Karpas-422 (cell line): ENCODE measurements at regions not wholly inside any gene's neighbourhood (a gene's known extent, or its start where the extent isn't known, plus 50 kb on each side); places are given as distances from the start of the nearest gene placed in this dataset.
A peak's percentile ranks its signal among the peaks of the same experiment; 100 is the strongest.

Experiments
- DNase-seq: peaks from one replicate; pipeline ENCODE4 v3.0.0-alpha.2; 2015
- H2AFZ ChIP-seq: fragments of 200-600 bp; sonication (generic); 2 replicates; pipeline ENCODE4 v1.6.1; 2014; ENCODE audit warnings: antibody characterized with exemption, low read length, mixed read lengths
- H3K27ac ChIP-seq: fragments of 200-600 bp; sonication (generic); 2 replicates; pipeline ENCODE4 v1.5.1; 2014; ENCODE audit warnings: mild to moderate bottlenecking, low read length, moderate library complexity
- H3K27me3 ChIP-seq: fragments of 200-600 bp; sonication (generic); 2 replicates; pipeline ENCODE4 v1.6.1; 2014; ENCODE audit warnings: low read length, mixed read lengths
- H3K36me3 ChIP-seq: fragments of 200-600 bp; sonication (generic); 2 replicates; pipeline ENCODE4 v1.6.1; 2014; ENCODE audit warnings: low read length, mixed read lengths; ENCODE audit not compliant: insufficient read depth
- H3K4me1 ChIP-seq: fragments of 200-600 bp; sonication (generic); 2 replicates; pipeline ENCODE4 v1.6.1; 2014; ENCODE audit warnings: mild to moderate bottlenecking, low read length, mixed read lengths
- H3K4me2 ChIP-seq: fragments of 200-600 bp; sonication (generic); 2 replicates; pipeline ENCODE4 v1.6.1; 2014; ENCODE audit warnings: low read length, low read depth, mild to moderate bottlenecking; ENCODE audit not compliant: poor library complexity, severe bottlenecking
- H3K4me3 ChIP-seq: fragments of 200-600 bp; sonication (generic); 2 replicates; pipeline ENCODE4 v1.5.1; 2014; ENCODE audit warnings: mild to moderate bottlenecking, antibody characterized with exemption, low read length, mixed read lengths
- H3K79me2 ChIP-seq: fragments of 200-600 bp; sonication (generic); 2 replicates; pipeline ENCODE4 v1.6.1; 2014; ENCODE audit warnings: mild to moderate bottlenecking, low read length, mixed read lengths
- H3K9ac ChIP-seq: fragments of 200-600 bp; sonication (generic); 2 replicates; pipeline ENCODE4 v1.6.0; 2014; ENCODE audit warnings: low read length
- H3K9me2 ChIP-seq: fragments of 200-600 bp; sonication (generic), shearing (Covaris generic); replicated peaks from 2 replicates; pipeline ENCODE4 v1.6.0; 2014; ENCODE audit warnings: mild to moderate bottlenecking, low read length, moderate library complexity; ENCODE audit not compliant: insufficient read depth
- H3K9me3 ChIP-seq: fragments of 300-700, 200-600 bp; sonication (generic); 2 replicates; pipeline ENCODE4 v1.6.1; 2014; ENCODE audit warnings: low read length, mixed read lengths
- H4K20me1 ChIP-seq: fragments of 200-600 bp; sonication (generic); 2 replicates; pipeline ENCODE4 v1.6.1; 2014; ENCODE audit warnings: mild to moderate bottlenecking, antibody characterized with exemption, low read length, low read depth; ENCODE audit not compliant: insufficient read depth

DNA sequence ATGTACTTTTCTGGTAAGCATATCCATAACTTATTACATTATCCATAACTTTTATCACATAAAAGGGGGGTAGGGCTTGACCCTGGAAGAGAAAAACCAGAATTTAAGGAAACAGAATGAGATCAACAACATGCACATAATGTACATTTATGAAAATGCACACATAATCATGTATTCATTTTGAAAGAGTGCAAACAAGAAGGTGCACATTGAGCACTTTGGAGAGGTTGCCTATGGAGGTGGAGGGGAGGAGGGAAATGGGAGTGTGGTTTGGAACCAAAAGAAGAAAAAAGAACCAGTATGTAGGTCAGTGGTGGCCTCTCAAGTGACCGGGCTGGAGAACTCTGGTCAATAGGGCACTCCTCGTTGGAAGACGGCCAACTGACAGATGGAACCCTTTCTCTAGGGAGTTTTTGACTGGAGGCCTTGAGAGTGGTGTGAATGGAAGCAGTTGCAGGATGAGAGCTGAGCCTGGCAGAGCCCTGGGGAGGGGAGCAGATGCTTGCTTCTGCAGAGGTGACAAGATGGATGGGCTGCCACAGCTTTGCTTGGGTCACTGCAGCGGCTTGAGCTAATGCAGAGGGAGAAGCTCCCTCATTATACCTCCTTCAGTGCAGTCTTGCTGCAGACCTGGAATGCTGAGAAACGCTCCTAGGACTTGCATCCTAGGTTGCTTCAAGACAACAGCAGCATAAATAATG lies 192.7 kb downstream of the SEC23IP start:
- H3K4me2 ChIP-seq: no peak overlapping the region
- no peak overlapping the region for H3K4me3 ChIP-seq
- no peak overlapping the region for H3K27ac ChIP-seq
- no peaks in the 10 kb centered on the region for H4K20me1 ChIP-seq
- H3K9ac ChIP-seq: no peak overlapping the region
- no peaks in the 10 kb centered on the region; the same call in 1 of the 2 replicates for H3K36me3 ChIP-seq
- H3K9me3 ChIP-seq: no peaks in the 10 kb centered on the region; the same call in 1 of the 2 replicates
- H2AFZ ChIP-seq: no peak overlapping the region
- no peaks in the 10 kb centered on the region for H3K4me1 ChIP-seq
- no peaks in the 10 kb centered on the region for H3K27me3 ChIP-seq
- no peak for DNase-seq
- H3K9me2 ChIP-seq: no peaks in the 10 kb centered on the region
- H3K79me2 ChIP-seq: no peaks in the 10 kb centered on the region

DNA sequence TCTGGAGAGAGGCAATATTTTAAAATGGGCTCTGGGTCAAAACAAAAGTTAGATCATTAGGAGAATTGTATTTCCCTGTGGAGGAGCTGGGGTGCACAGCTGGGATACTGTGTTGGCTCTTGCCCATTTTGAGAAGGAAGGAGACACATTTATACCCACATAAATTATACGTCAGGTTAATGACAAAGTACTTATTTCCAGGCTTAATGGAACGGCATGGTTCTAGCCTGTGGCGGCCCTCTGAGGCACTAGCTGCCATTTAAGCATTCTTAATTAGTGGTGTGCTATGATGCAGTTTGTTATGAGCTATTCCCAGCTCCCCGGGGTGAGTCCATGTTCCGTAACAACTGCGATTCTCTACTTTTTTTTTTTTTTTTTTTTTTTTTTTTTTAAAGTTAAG lies 193.5 kb downstream of the SEC23IP start:
- Histone ChIP-seq H3K9me2 (no peaks in the 10 kb centered on the region), H3K4me2 (no peak overlapping the region), H3K27ac (no peak overlapping the region), H3K9me3 (no peaks in the 10 kb centered on the region; the same call in 1 of the 2 replicates), H3K36me3 (no peaks in the 10 kb centered on the region; the same call in 1 of the 2 replicates), H3K4me3 (no peak overlapping the region), H4K20me1 (no peaks in the 10 kb centered on the region), H2AFZ (no peak overlapping the region), H3K79me2 (no peaks in the 10 kb centered on the region), H3K4me1 (peaks cover 8% of the 10 kb centered on the region), H3K27me3 (no peaks in the 10 kb centered on the region), H3K9ac (no peak overlapping the region)
- no peak for DNase-seq

DNA sequence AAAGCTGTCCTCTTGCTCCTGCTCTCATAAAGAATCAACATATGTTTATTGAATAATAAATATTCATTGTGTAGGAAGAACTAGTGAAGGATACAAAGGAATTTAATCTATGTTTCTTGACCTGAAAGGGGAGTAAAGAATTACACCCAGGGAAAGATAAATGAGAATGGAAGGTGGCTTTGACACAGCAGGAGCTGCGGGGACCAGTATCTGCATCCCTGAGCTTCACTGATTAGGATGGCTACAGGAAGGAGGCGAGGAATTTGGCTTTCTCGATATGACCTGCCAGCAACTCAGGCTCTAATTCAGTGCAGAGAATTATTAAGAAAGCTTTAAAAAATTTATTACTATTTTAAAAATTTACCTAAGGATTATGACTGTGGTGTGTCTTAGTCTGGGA lies 194.6 kb downstream of the SEC23IP start:
- Histone ChIP-seq H3K9me2 (no peaks in the 10 kb centered on the region), H3K4me3 (no peak overlapping the region), H3K79me2 (no peaks in the 10 kb centered on the region), H3K27ac (no peak overlapping the region), H3K4me2 (no peak overlapping the region), H3K36me3 (no peaks in the 10 kb centered on the region; the same call in 1 of the 2 replicates), H2AFZ (no peak overlapping the region), H3K27me3 (no peaks in the 10 kb centered on the region), H3K4me1 (peaks cover 11% of the 10 kb centered on the region), H3K9me3 (no peaks in the 10 kb centered on the region; the same call in 1 of the 2 replicates), H3K9ac (no peak overlapping the region), H4K20me1 (no peaks in the 10 kb centered on the region)
- no peak for DNase-seq

DNA sequence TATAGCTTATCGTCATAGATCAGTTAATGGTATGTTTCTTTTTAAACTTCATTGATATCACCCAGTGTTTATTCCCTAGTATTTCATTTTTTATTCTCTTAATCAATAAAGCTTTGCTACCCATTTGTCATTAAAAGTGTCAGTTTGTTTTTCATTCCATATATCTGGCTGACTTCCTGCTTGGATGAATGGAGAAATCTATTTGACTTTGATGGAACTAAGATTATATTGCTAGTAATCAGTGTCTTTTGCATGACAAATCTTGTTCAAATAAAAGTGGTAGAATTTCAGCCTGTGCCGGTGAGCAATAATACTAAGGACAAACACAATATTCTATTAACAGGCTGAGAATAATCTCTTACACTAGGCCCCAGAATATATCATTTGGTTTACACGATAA lies 203.3 kb downstream of the SEC23IP start:
- Histone ChIP-seq H3K27ac (no peak overlapping the region), H3K9me2 (no peaks in the 10 kb centered on the region)

DNA sequence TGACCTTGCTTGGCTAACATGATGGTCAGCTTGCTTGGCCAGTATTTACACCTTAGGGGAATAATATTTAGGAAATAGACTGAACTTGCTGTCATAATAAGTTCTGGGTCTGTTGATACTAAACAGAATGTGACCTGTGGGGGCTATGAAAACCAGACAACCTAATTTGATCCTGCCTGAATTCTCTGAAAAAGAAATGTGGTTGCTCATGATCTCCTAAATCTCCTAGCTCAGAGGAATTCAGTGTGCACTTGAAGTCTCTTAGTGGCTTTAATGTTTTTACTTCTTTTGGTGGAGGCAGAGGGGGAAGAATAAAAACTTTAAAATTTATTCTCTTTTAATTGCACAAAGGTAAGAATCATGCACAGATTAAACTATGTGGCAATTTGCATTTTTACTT lies 205.2 kb downstream of the SEC23IP start:
- no peaks in the 10 kb centered on the region for H4K20me1 ChIP-seq
- H3K27me3 ChIP-seq: no peaks in the 10 kb centered on the region
- no peak overlapping the region for H3K4me2 ChIP-seq
- no peaks in the 10 kb centered on the region for H3K9me2 ChIP-seq
- no peak overlapping the region for H2AFZ ChIP-seq
- H3K27ac ChIP-seq: no peak overlapping the region
- no peak overlapping the region for H3K4me3 ChIP-seq
- no peaks in the 10 kb centered on the region for H3K79me2 ChIP-seq
- DNase-seq: no peak
- H3K9ac ChIP-seq: no peak overlapping the region
- H3K36me3 ChIP-seq: no peaks in the 10 kb centered on the region
- H3K9me3 ChIP-seq: peaks cover 4% of the 10 kb centered on the region; the same call in 1 of the 2 replicates
- peaks cover 35% of the 10 kb centered on the region for H3K4me1 ChIP-seq

More for the DNA sequence above, 203.3 kb downstream of the SEC23IP start:
- H3K36me3 ChIP-seq: no peaks in the 10 kb centered on the region
- no peak overlapping the region for H3K4me3 ChIP-seq
- H3K9ac ChIP-seq: no peak overlapping the region
- no peak overlapping the region for H3K4me2 ChIP-seq
- no peak for DNase-seq
- H3K9me3 ChIP-seq: peaks cover 4% of the 10 kb centered on the region; the same call in 1 of the 2 replicates
- H3K27me3 ChIP-seq: no peaks in the 10 kb centered on the region
- H3K79me2 ChIP-seq: no peaks in the 10 kb centered on the region
- H3K4me1 ChIP-seq: peaks cover 36% of the 10 kb centered on the region
- H4K20me1 ChIP-seq: no peaks in the 10 kb centered on the region
- H2AFZ ChIP-seq: no peak overlapping the region

DNA sequence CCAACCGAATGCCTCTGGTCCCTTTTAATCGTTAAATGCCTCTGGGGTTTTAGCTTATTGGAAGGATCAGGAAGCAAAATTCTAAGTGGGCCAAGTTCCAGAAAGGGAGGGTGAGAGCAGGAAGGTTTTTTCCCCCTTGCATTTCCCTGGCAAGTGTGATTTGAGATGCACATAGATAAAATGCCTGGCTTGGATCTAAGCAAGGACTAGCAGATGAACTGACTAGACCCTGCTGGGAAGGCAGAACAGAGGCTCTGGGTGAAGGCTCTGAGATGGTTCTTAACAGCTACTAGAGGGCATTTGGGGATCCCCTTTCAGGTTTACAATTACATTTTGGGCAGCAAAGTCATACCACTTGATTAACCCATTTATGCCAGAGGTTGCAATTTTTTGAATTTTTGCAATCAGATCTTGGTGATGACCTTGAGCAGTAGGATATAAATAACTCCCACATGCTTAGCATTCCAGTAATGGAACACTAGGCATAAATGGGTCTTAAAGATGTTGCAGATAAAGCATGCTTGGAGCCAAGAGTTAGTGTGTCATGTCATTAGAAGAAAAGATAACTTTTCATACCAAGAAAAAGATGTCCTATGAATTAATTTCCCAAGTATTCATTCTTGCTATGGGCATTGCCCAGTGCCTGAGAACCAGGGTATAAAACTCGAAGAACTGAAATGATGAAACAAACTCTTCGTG lies 205.9 kb downstream of the SEC23IP start:
- Histone ChIP-seq H3K79me2 (no peaks in the 10 kb centered on the region), H3K36me3 (no peaks in the 10 kb centered on the region), H3K4me1 (peaks cover 41% of the 10 kb centered on the region), H3K4me3 (no peak overlapping the region), H3K4me2 (no peak overlapping the region), H3K9me2 (no peaks in the 10 kb centered on the region), H4K20me1 (no peaks in the 10 kb centered on the region), H3K27me3 (no peaks in the 10 kb centered on the region), H3K9ac (no peak overlapping the region), H3K9me3 (peaks cover 3% of the 10 kb centered on the region; the same call in 1 of the 2 replicates), H3K27ac (no peak overlapping the region), H2AFZ (no peak overlapping the region)
- no peak for DNase-seq

DNA sequence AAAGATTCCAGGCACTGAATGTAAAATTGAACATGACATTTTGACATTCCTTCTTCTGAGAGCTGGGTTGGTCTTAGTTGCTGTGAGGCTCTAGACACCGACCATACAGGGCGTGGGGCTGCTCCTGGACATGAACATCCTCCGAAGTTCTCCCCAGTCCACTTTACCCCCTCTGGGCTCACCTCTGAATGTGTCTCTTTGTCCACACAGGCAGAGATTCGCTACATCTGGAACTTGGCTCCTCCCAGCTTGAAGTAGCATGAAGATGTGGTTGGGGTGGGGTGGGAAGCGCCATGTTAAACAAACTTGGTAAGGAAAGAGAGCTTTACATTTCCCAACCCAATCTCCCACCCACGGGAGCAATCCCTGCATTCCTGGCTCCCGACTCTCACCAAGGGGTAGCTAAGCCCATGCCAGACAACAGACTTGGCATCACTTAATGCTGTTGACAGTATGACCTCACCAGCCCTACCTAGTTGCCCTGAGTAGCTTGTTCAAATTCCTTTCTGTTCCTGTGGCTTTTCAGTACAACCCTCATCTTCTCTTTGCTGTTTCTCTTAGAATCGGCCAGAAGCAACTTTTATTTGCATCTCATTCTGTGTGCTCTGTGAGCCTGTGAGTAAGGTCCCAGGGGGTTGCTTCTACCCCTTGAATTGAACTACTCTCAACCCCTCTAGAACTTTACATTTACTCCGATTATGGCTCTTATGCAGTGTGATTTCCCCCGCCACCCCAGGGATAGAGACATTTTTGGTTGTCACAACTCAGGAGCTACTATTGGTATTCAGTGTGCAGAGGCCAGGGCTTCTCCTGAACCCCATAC lies 211.4 kb downstream of the SEC23IP start:
- H3K4me3 ChIP-seq: peak overlapping the region; percentile 52
- DNase-seq: peak; percentile 92
- peak overlapping the region; percentile 30; the same call in 1 of the 2 replicates for H2AFZ ChIP-seq
- H3K9me2 ChIP-seq: no peaks in the 10 kb centered on the region
- no peaks in the 10 kb centered on the region for H3K79me2 ChIP-seq
- peak overlapping the region; percentile 78 for H3K4me2 ChIP-seq
- no peaks in the 10 kb centered on the region for H3K9me3 ChIP-seq
- peak overlapping the region; percentile 68 for H3K9ac ChIP-seq
- H3K27me3 ChIP-seq: no peaks in the 10 kb centered on the region
- peaks cover 65% of the 10 kb centered on the region for H3K4me1 ChIP-seq
- H4K20me1 ChIP-seq: no peaks in the 10 kb centered on the region
- H3K27ac ChIP-seq: peak overlapping the region; percentile 96
- H3K36me3 ChIP-seq: no peaks in the 10 kb centered on the region

DNA sequence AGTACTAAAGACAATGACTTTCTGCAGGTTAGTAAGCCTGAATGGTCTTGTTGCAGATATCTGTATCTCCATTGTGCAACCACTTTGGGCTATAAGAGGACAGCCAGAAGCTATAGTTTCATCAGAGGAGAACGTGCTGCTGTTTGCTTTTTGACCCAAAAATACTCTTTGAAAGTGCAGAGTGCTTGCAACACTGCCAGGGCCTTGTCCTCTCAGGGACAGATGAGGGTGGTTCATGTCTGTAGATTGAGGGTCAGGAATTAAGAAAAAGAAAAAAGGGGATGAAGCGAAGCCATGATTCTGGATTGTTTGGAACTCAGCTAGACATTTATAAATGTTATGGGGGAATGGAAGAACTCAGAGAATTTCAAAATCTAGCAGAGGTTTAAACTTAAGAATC lies 212.5 kb downstream of the SEC23IP start:
- DNase-seq: peak; percentile 83
- no peaks in the 10 kb centered on the region for H3K27me3 ChIP-seq
- peak overlapping the region; percentile 52 for H3K4me3 ChIP-seq
- peak overlapping the region; percentile 68 for H3K9ac ChIP-seq
- no peaks in the 10 kb centered on the region for H3K9me2 ChIP-seq
- H3K79me2 ChIP-seq: no peaks in the 10 kb centered on the region
- H2AFZ ChIP-seq: peak overlapping the region; percentile 30; the same call in 1 of the 2 replicates
- peaks cover 54% of the 10 kb centered on the region for H3K4me1 ChIP-seq
- H3K4me2 ChIP-seq: peak overlapping the region; percentile 78
- no peaks in the 10 kb centered on the region for H3K9me3 ChIP-seq
- no peaks in the 10 kb centered on the region for H3K36me3 ChIP-seq
- no peaks in the 10 kb centered on the region for H4K20me1 ChIP-seq
- H3K27ac ChIP-seq: peak overlapping the region; percentile 96
